ENCODE measurements at regions not wholly inside any gene's neighbourhood (a gene's known extent, or its start where the extent isn't known, plus 50 kb on each side); places are given as distances from the start of the nearest gene placed in this dataset.
"Not testable (repeated sequence)": the region's sequence is repeated elsewhere in the genome, so short reads cannot be mapped to it uniquely, and the experiment has no call there.

- no peak for DNase-seq (ENCODE audit: low read depth in 3 of 3, low spot score in 2 of 3)
Measured at GRCh38 chr7:142637240-142637639, 112.0 kb upstream of the PRSS1 start.

GRCh38 chr7:142636751-142637150 lies 112.5 kb upstream of the PRSS1 start:
- no peak for DNase-seq (ENCODE audit: low read depth in 3 of 3, low spot score in 2 of 3)

GRCh38 chr7:142636107-142636506 lies 113.2 kb upstream of the PRSS1 start:
- DNase-seq (ENCODE audit: low read depth in 3 of 3, low spot score in 2 of 3) = not testable (repeated sequence)

- DNase-seq (ENCODE audit: low read depth in 3 of 3, low spot score in 2 of 3) = peak; percentile 25 to 38 (median 27)
Measured at GRCh38 chr7:142632271-142633134, 116.8 kb upstream of the PRSS1 start.

GRCh38 chr7:142629588-142630260 lies 119.5 kb upstream of the PRSS1 start:
- DNase-seq (ENCODE audit: low read depth in 3 of 3, low spot score in 2 of 3) = no peak

- DNase-seq (ENCODE audit: low read depth in 3 of 3, low spot score in 2 of 3) = no peak
Measured at GRCh38 chr7:142628945-142629344, 120.3 kb upstream of the PRSS1 start.

- not testable (repeated sequence) for DNase-seq (ENCODE audit: low read depth in 3 of 3, low spot score in 2 of 3)
Measured at GRCh38 chr7:142627223-142627622, 122.0 kb upstream of the PRSS1 start.

GRCh38 chr7:142626420-142627035 lies 122.7 kb upstream of the PRSS1 start:
- no peak for DNase-seq (ENCODE audit: low read depth in 3 of 3, low spot score in 2 of 3)

- DNase-seq (ENCODE audit: low read depth in 3 of 3, low spot score in 2 of 3) = not testable (repeated sequence)
Measured at GRCh38 chr7:142625216-142625615, 124.1 kb upstream of the PRSS1 start.

GRCh38 chr7:142620402-142620801 lies 128.9 kb upstream of the PRSS1 start:
- DNase-seq (ENCODE audit: low read depth in 3 of 3, low spot score in 2 of 3) = no peak

GRCh38 chr7:142618655-142619351 lies 130.5 kb upstream of the PRSS1 start:
- DNase-seq (ENCODE audit: low read depth in 3 of 3, low spot score in 2 of 3) = no peak

GRCh38 chr7:142616842-142617241 lies 132.4 kb upstream of the PRSS1 start:
- DNase-seq (ENCODE audit: low read depth in 3 of 3, low spot score in 2 of 3) = no peak

- no peak for DNase-seq (ENCODE audit: low read depth in 3 of 3, low spot score in 2 of 3)
Measured at GRCh38 chr7:142616121-142616643, 133.1 kb upstream of the PRSS1 start.

GRCh38 chr7:142615508-142615907 lies 133.8 kb upstream of the PRSS1 start:
- no peak for DNase-seq (ENCODE audit: low read depth in 3 of 3, low spot score in 2 of 3)

- no peak for DNase-seq (ENCODE audit: low read depth in 3 of 3, low spot score in 2 of 3)
Measured at GRCh38 chr7:142614116-142614515, 135.2 kb upstream of the PRSS1 start.

- no peak for DNase-seq (ENCODE audit: low read depth in 3 of 3, low spot score in 2 of 3)
Measured at GRCh38 chr7:142612237-142612881, 136.9 kb upstream of the PRSS1 start.

- DNase-seq (ENCODE audit: low read depth in 3 of 3, low spot score in 2 of 3) = no peak
Measured at GRCh38 chr7:142611566-142612236, 137.6 kb upstream of the PRSS1 start.

- no peak for DNase-seq (ENCODE audit: low read depth in 3 of 3, low spot score in 2 of 3)
Measured at GRCh38 chr7:142608630-142609428, 140.4 kb upstream of the PRSS1 start.

- DNase-seq (ENCODE audit: low read depth in 3 of 3, low spot score in 2 of 3) = no peak
Measured at GRCh38 chr7:142607351-142607750, 141.9 kb upstream of the PRSS1 start.
